H1 (cell line): ENCODE measurements at regions not wholly inside any gene's neighbourhood (a gene's known extent, or its start where the extent isn't known, plus 50 kb on each side); places are given as distances from the start of the nearest gene placed in this dataset.

ENCODE experiments used
- BRCA1 ChIP-seq: IDR thresholded peaks from 2 replicates; pipeline ENCODE4 v1.6.1; 2012; ENCODE audit warnings: low read depth, low read length, improper control_type of control experiment
- CBX5 ChIP-seq: fragments of 300-800, 300-1000 bp; sonication (generic); IDR thresholded peaks from 2 replicates; pipeline ENCODE4 v1.7.1; 2016; ENCODE audit warnings: antibody characterized with exemption, low read length, low read depth
- CHD7 ChIP-seq: fragments of 300-600 bp; sonication (generic); IDR thresholded peaks from 2 replicates; pipeline ENCODE4 v1.7.1; 2012; ENCODE audit warnings: low read length, moderate library complexity, mild to moderate bottlenecking, inconsistent platforms; ENCODE audit not compliant: insufficient replicate concordance
- CTBP2 ChIP-seq: IDR thresholded peaks from 2 replicates; pipeline ENCODE4 v1.7.0; 2011; ENCODE audit warnings: borderline replicate concordance, mild to moderate bottlenecking, moderate library complexity, mixed read lengths, low read length; ENCODE audit not compliant: insufficient read depth, insufficient read length
- POLR2A ChIP-seq, 2 experiments: IDR thresholded peaks; 1 replicate in 1 of 2; 2 replicates in 1 of 2; pipeline ENCODE4 v1.6.1; 2011; ENCODE audit warnings: low read depth in 2 of 2, low read length in 2 of 2, mild to moderate bottlenecking in 2 of 2; ENCODE audit errors: control extremely low read depth in 1 of 2
- RBBP5 ChIP-seq: IDR thresholded peaks from 2 replicates; pipeline ENCODE4 v1.7.1; 2012; ENCODE audit warnings: low read depth, mild to moderate bottlenecking, inconsistent platforms, low read length, moderate library complexity, borderline replicate concordance
- SIN3A ChIP-seq, 2 experiments: IDR thresholded peaks in 1 of 2; conservative IDR thresholded peaks in 1 of 2; 2 replicates each; pipeline ENCODE4 v1.6.1; 2011 to 2012; ENCODE audit warnings: low read length in 2 of 2, improper control_type of control experiment in 1 of 2, low read depth in 1 of 2, mild to moderate bottlenecking in 1 of 2
- SIX5 ChIP-seq: IDR thresholded peaks from 2 replicates; pipeline ENCODE4 v1.6.1; 2011; ENCODE audit warnings: mild to moderate bottlenecking, low read depth, low read length
- SP1 ChIP-seq: IDR thresholded peaks from 2 replicates; pipeline ENCODE4 v1.6.1; 2011; ENCODE audit warnings: low read depth, low read length
- TF ChIP-seq, protein P1 (sequence below), 3 experiments: IDR thresholded peaks; 1 replicate in 2 of 3; 2 replicates in 1 of 3; pipeline versions ENCODE4 v1.5.1 to v1.6.1; 2011; ENCODE audit warnings: low read length in 3 of 3, mild to moderate bottlenecking in 3 of 3, inconsistent platforms in 2 of 3, low read depth in 1 of 3, moderate library complexity in 1 of 3; ENCODE audit not compliant: insufficient read depth in 1 of 3; ENCODE audit errors: control extremely low read depth in 1 of 3

DNA sequence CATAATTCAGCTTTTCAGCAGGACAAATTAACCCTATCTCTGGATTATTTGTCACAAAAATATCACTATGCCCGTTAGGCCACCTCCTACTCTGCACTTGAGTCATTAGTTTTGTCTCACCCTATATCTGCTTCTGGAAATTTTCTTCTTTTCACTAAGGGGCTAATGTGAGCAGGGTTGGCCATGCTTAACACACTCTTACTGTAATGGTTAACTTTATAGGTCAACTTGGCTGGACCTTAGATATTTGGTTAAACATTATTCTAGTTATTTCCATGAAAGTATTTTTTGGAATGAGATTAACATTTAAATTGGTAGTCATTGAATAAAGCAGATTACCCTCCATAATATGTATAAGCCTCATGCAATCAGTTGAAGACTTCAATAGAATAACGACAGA is 394.6 kb upstream of the PTCHD4 start (continued):
- TF ChIP-seq CHD7 (no peak), CBX5 (no peak), CTBP2 (no peak), SP1 (no peak), BRCA1 (no peak), RBBP5 (no peak), POLR2A (IDR thresholded peaks at IDR 0.05; ENCODE audit: control extremely low read depth in 1 of 2, low read depth in 2 of 2, low read length in 2 of 2) (no peak), SIN3A (conservative IDR thresholded peaks at IDR 0.05 in 1 of 2, IDR thresholded peaks at IDR 0.05 in 1 of 2; ENCODE audit: low read depth in 1 of 2, low read length in 2 of 2) (no peak), SIX5 (no peak)
- TF ChIP-seq, protein P1, sequence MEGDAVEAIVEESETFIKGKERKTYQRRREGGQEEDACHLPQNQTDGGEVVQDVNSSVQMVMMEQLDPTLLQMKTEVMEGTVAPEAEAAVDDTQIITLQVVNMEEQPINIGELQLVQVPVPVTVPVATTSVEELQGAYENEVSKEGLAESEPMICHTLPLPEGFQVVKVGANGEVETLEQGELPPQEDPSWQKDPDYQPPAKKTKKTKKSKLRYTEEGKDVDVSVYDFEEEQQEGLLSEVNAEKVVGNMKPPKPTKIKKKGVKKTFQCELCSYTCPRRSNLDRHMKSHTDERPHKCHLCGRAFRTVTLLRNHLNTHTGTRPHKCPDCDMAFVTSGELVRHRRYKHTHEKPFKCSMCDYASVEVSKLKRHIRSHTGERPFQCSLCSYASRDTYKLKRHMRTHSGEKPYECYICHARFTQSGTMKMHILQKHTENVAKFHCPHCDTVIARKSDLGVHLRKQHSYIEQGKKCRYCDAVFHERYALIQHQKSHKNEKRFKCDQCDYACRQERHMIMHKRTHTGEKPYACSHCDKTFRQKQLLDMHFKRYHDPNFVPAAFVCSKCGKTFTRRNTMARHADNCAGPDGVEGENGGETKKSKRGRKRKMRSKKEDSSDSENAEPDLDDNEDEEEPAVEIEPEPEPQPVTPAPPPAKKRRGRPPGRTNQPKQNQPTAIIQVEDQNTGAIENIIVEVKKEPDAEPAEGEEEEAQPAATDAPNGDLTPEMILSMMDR (IDR thresholded peaks at IDR 0.05; ENCODE audit: control extremely low read depth in 1 of 3, insufficient read depth in 1 of 3, low read depth in 1 of 3, low read length in 3 of 3) = no peak
- TF ChIP-seq, all 59 proteins: peak for 0
